GM12874 (cell line): ENCODE measurements at regions not wholly inside any gene's neighbourhood (a gene's known extent, or its start where the extent isn't known, plus 50 kb on each side); places are given as distances from the start of the nearest gene placed in this dataset.

ENCODE experiments used
- CTCF ChIP-seq: IDR thresholded peaks from 2 replicates; pipeline ENCODE4 v1.5.1; 2011; ENCODE audit warnings: low read depth, mild to moderate bottlenecking, control low read depth, low read length, moderate library complexity; ENCODE audit not compliant: insufficient read depth

- TF ChIP-seq CTCF = no peak
These were observed 72.2 kb downstream of the CRLF2 start for GRCh38 chrX:1140236-1140681.

DNA sequence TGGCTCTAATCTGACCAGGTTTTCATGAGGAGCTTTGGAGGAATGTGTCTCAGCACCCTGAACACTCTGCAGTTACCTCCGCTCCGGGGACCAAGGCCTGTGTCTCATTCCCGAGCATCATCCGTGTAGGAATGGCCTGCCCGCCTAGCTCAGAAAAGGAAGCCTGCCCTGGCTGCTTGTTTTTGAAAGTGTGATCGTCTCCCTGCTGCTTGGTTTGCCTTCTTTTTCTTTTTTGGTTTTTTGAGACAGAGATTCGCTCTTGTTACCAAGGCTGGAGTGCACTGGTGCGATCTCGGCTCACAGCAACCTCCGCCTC is 73.3 kb downstream of the CRLF2 start:
- TF ChIP-seq CTCF = no peak

DNA sequence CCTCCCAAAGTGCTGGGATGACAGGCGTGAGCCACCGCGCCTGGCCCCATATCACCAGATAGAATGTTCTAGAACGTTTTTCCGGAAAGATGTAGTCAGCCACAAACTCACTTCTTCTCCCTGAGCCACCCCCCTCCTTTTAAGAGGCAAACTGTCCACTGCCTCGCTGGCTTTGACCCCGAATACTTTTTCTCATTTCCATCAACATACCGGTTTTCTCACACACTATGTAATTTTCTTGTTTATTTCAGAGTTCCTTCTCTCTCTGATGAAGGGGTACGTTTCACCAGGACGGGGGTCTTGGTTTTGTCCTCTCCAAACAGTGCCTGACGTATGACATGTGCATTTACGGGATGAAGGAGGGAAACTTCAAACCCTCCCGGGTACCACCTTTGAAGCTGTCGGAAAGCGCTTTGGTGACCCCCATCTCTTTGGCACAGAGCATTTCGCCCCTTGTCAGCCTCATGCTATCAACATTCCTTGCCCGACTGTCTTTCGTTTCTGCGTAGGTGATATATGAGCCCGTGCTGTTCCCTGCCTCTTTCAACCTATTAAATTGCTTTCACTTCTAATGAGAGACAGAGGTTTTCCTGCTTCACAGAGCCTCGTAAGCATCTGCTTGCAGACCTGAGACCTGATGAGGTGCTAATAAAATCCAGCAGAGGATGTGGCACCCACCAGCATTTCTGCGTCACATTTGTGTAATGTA is 73.8 kb downstream of the CRLF2 start:
- no peak for TF ChIP-seq CTCF

- TF ChIP-seq CTCF = no peak
These were observed 74.9 kb downstream of the CRLF2 start for GRCh38 chrX:1137531-1137930.

- no peak for TF ChIP-seq CTCF
These were observed 77.5 kb downstream of the CRLF2 start for GRCh38 chrX:1134976-1135375.

DNA sequence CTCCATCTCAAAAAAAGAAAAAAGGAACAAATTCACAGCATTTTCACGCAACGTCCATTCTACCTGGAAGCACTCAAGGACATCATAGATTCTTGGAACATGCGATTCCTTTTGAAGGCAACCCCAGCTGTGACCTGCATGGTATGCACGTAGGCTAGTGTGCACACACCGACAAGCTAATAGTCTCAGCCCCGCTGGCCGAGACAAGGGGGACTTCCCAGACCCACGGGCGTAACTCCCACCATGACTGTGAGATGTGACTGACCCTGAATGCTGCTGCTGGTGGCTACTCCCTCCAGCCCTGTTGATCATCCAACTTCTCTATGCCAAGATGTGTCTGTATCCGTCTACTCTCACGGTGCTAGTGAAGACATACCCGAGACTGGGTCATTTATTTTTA is 78.3 kb downstream of the CRLF2 start:
- TF ChIP-seq CTCF = no peak

- no peak for TF ChIP-seq CTCF
These were observed 85.7 kb downstream of the CRLF2 start for GRCh38 chrX:1126738-1127137.
